DOHH2 (cell line): ENCODE measurements at regions not wholly inside any gene's neighbourhood (a gene's known extent, or its start where the extent isn't known, plus 50 kb on each side); places are given as distances from the start of the nearest gene placed in this dataset.

Source experiments
- H3F3A ChIP-seq: fragments of 200-600 bp; sonication (generic), shearing (Covaris generic); 2 replicates; pipeline ENCODE4 v1.6.0; 2016; ENCODE audit warnings: antibody characterized with exemption, mild to moderate bottlenecking; ENCODE audit not compliant: control insufficient read depth, insufficient read depth
- H3K27ac ChIP-seq: fragments of 200-600 bp; sonication (generic); 2 replicates; pipeline ENCODE4 v1.5.1; 2014; ENCODE audit warnings: low read depth, mild to moderate bottlenecking, low read length, moderate library complexity
- H3K27me3 ChIP-seq: fragments of 200-600 bp; sonication (generic); 2 replicates; pipeline ENCODE4 v1.6.1; 2014; ENCODE audit warnings: mild to moderate bottlenecking, low read length, mixed read lengths; ENCODE audit not compliant: control insufficient read depth
- H3K36me3 ChIP-seq: fragments of 200-600 bp; sonication (generic); 2 replicates; pipeline ENCODE4 v1.6.1; 2014; ENCODE audit warnings: mild to moderate bottlenecking, low read length, moderate library complexity, mixed read lengths; ENCODE audit not compliant: control insufficient read depth
- H3K4me1 ChIP-seq: fragments of 200-600 bp; sonication (generic); 2 replicates; pipeline ENCODE4 v1.6.1; 2014; ENCODE audit warnings: mild to moderate bottlenecking, low read length, mixed read lengths; ENCODE audit not compliant: control insufficient read depth
- H3K4me2 ChIP-seq: fragments of 200-600 bp; sonication (generic); 2 replicates; pipeline ENCODE4 v1.6.0; 2014; ENCODE audit warnings: mild to moderate bottlenecking, low read length, moderate library complexity
- H3K4me3 ChIP-seq: fragments of 200-600 bp; sonication (generic); 2 replicates; pipeline ENCODE4 v1.5.1; 2014; ENCODE audit warnings: mild to moderate bottlenecking, low read length, mixed read lengths
- H3K79me2 ChIP-seq: fragments of 200-600 bp; sonication (generic); 2 replicates; pipeline ENCODE4 v1.6.1; 2014; ENCODE audit warnings: mild to moderate bottlenecking, low read length, mixed read lengths; ENCODE audit not compliant: control insufficient read depth
- H3K9me2 ChIP-seq: fragments of 200-600 bp; sonication (generic); replicated peaks from 2 replicates; pipeline ENCODE4 v1.6.1; 2014; ENCODE audit warnings: mild to moderate bottlenecking, low read length, mixed read lengths; ENCODE audit not compliant: control insufficient read depth
- H3K9me3 ChIP-seq: fragments of 200-600 bp; sonication (generic); 2 replicates; pipeline ENCODE4 v1.6.1; 2014; ENCODE audit warnings: antibody characterized with exemption, low read length, mixed read lengths; ENCODE audit not compliant: control insufficient read depth, insufficient read depth
- H4K20me1 ChIP-seq: fragments of 200-600 bp; sonication (generic); 2 replicates; pipeline ENCODE4 v1.6.0; 2014; ENCODE audit warnings: low read depth, mild to moderate bottlenecking, antibody characterized with exemption, low read length, moderate library complexity; ENCODE audit not compliant: control insufficient read depth, insufficient read depth
- CTCF ChIP-seq: fragments of 200-600 bp; sonication (generic); IDR thresholded peaks from one replicate; pipeline ENCODE4 v1.5.1; 2014; ENCODE audit warnings: antibody characterized with exemption, mild to moderate bottlenecking, low read depth, low read length; ENCODE audit not compliant: poor library complexity, severe bottlenecking
- EZH2phosphoT487 ChIP-seq: fragments of 200-600 bp; sonication (generic); IDR thresholded peaks from 2 replicates; pipeline ENCODE4 v1.6.1; 2017; ENCODE audit warnings: borderline replicate concordance, mild to moderate bottlenecking, antibody characterized with exemption, low read length, moderate library complexity, mixed read lengths

GRCh38 chr7:47724335-47724982 lies 142.5 kb upstream of the TNS3 start:
- no peaks in the 10 kb centered on the region for H3K36me3 ChIP-seq
- no peaks in the 10 kb centered on the region for H3K9me2 ChIP-seq
- H3K27ac ChIP-seq, result no peak overlapping the region
- H3K4me1 ChIP-seq, result peaks cover 52% of the 10 kb centered on the region
- no peaks in the 10 kb centered on the region; the same call in 1 of the 2 replicates for H3F3A ChIP-seq
- no peaks in the 10 kb centered on the region for H3K79me2 ChIP-seq
- TF ChIP-seq CTCF, result no peak
- H3K9me3 ChIP-seq, result no peaks in the 10 kb centered on the region
- no peak overlapping the region for H3K4me3 ChIP-seq
- H3K4me2 ChIP-seq, result no peak overlapping the region
- no peaks in the 10 kb centered on the region for H3K27me3 ChIP-seq
- H4K20me1 ChIP-seq, result no peaks in the 10 kb centered on the region

GRCh38 chr7:47722126-47722525 lies 140.2 kb upstream of the TNS3 start:
- Histone ChIP-seq H3K27ac (no peak overlapping the region), H4K20me1 (no peaks in the 10 kb centered on the region), H3K4me2 (no peak overlapping the region), H3K9me3 (no peaks in the 10 kb centered on the region), H3K27me3 (no peaks in the 10 kb centered on the region), H3K36me3 (no peaks in the 10 kb centered on the region), H3K4me3 (no peak overlapping the region), H3K4me1 (peaks cover 76% of the 10 kb centered on the region), H3F3A (peaks cover 3% of the 10 kb centered on the region; the same call in 1 of the 2 replicates), H3K79me2 (no peaks in the 10 kb centered on the region), H3K9me2 (no peaks in the 10 kb centered on the region)
- TF ChIP-seq CTCF, result no peak
- no peak for TF ChIP-seq EZH2phosphoT487

- Histone ChIP-seq H3K27ac (0 out of 2 replicates have a peak overlapping the region, but pooled peaks have one; percentile 2), H3K79me2 (no peaks in the 10 kb centered on the region), H3K27me3 (no peaks in the 10 kb centered on the region), H3K4me1 (peaks cover 78% of the 10 kb centered on the region), H3K36me3 (no peaks in the 10 kb centered on the region), H4K20me1 (no peaks in the 10 kb centered on the region), H3K9me3 (no peaks in the 10 kb centered on the region), H3K9me2 (no peaks in the 10 kb centered on the region), H3K4me3 (no peak overlapping the region), H3F3A (peaks cover 3% of the 10 kb centered on the region; the same call in 1 of the 2 replicates), H3K4me2 (0 out of 2 replicates have a peak overlapping the region, but pooled peaks have one; percentile 43)
- TF ChIP-seq EZH2phosphoT487 (no peak), CTCF (peak; percentile 84)
Observed at GRCh38 chr7:47721670-47722069, 139.8 kb upstream of the TNS3 start.
